ENCODE measurements at regions not wholly inside any gene's neighbourhood (a gene's known extent, or its start where the extent isn't known, plus 50 kb on each side); places are given as distances from the start of the nearest gene placed in this dataset.

GRCh38 chr5:5587474-5587873, 165.0 kb downstream of the ICE1 start:
- no peak for TF ChIP-seq CTCF (IDR thresholded peaks at IDR 0.05; ENCODE audit: insufficient read depth, low read depth, low read length)
- no peak for DNase-seq (ENCODE audit: low read depth)
- no peak overlapping the region for H3K4me3 ChIP-seq (ENCODE audit: low read depth, low read length)

GRCh38 chr5:5586721-5587120, 164.2 kb downstream of the ICE1 start:
- no peak for TF ChIP-seq CTCF (IDR thresholded peaks at IDR 0.05; ENCODE audit: insufficient read depth, low read depth, low read length)
- no peak overlapping the region for H3K4me3 ChIP-seq (ENCODE audit: low read depth, low read length)
- DNase-seq (ENCODE audit: low read depth), result no peak

GRCh38 chr5:5585751-5586341, 163.4 kb downstream of the ICE1 start:
- no peak for DNase-seq (ENCODE audit: low read depth)
- H3K4me3 ChIP-seq (ENCODE audit: low read depth, low read length), result no peak overlapping the region
- TF ChIP-seq CTCF (IDR thresholded peaks at IDR 0.05; ENCODE audit: insufficient read depth, low read depth, low read length), result no peak

GRCh38 chr5:5584751-5585150, 162.3 kb downstream of the ICE1 start:
- TF ChIP-seq CTCF (IDR thresholded peaks at IDR 0.05; ENCODE audit: insufficient read depth, low read depth, low read length), result no peak
- no peak for DNase-seq (ENCODE audit: low read depth)
- no peak overlapping the region for H3K4me3 ChIP-seq (ENCODE audit: low read depth, low read length)

- no peak for TF ChIP-seq CTCF (IDR thresholded peaks at IDR 0.05; ENCODE audit: insufficient read depth, low read depth, low read length)
- no peak for DNase-seq (ENCODE audit: low read depth)
- no peak overlapping the region for H3K4me3 ChIP-seq (ENCODE audit: low read depth, low read length)
Measured at GRCh38 chr5:5584236-5584745, 161.8 kb downstream of the ICE1 start.

- no peak for TF ChIP-seq CTCF (IDR thresholded peaks at IDR 0.05; ENCODE audit: insufficient read depth, low read depth, low read length)
- no peak for DNase-seq (ENCODE audit: low read depth)
- no peak overlapping the region for H3K4me3 ChIP-seq (ENCODE audit: low read depth, low read length)
Measured at GRCh38 chr5:5583832-5584231, 161.4 kb downstream of the ICE1 start.

Data from fibroblast of villous mesenchyme (primary cell).